ENCODE measurements at regions not wholly inside any gene's neighbourhood (a gene's known extent, or its start where the extent isn't known, plus 50 kb on each side); places are given as distances from the start of the nearest gene placed in this dataset.

- no peaks in the 10 kb centered on the region for H3K27me3 Mint-ChIP-seq (ENCODE audit: unreplicated experiment)
- H3K4me3 Mint-ChIP-seq (ENCODE audit: low read depth, unreplicated experiment): no peak overlapping the region
- H3K9me3 Mint-ChIP-seq (ENCODE audit: low read depth, unreplicated experiment): no peaks in the 10 kb centered on the region
- CTCF ChIA-PET: no interaction called here
- intact Hi-C loops (cut with micrococcal nuclease; ENCODE audit: unreplicated experiment): no loop called here
- no peak overlapping the region for H3K27ac Mint-ChIP-seq (ENCODE audit: unreplicated experiment)
- BruUV-seq (replicated peaks): no TSS peak
- no peak for DNase-seq
- no peaks in the 10 kb centered on the region for H3K36me3 Mint-ChIP-seq (ENCODE audit: insufficient read depth, unreplicated experiment)
- H3K4me1 Mint-ChIP-seq (ENCODE audit: low read depth, unreplicated experiment): no peaks in the 10 kb centered on the region
- no peak for TF ChIP-seq CTCF (IDR thresholded peaks at IDR 0.05; ENCODE audit: unreplicated experiment)
Observed at GRCh38 chr13:70784207-70784989, 676.1 kb upstream of the KLHL1 start.

DNA sequence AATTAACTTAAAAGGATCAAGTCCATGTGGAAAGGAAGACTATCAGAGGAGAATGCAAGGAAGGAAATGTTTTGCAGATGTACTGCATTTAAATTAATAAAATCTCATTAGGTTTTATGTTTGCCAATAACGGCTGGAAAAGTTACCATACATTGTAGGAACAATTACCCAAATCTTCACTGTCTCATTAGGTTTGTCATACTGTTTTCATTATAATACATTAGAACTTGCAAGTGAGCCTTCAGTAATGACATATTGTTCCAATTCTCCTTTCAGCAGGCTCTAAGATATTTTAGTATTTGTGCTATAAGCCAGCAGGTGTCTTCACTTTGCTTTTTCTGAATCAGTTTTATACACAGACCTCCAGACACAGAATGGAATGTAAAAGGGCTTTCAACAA is 661.6 kb upstream of the KLHL1 start:
- intact Hi-C loops (cut with micrococcal nuclease; ENCODE audit: unreplicated experiment): no loop called here
- H3K27me3 Mint-ChIP-seq (ENCODE audit: unreplicated experiment): no peaks in the 10 kb centered on the region
- DNase-seq: no peak
- no peak overlapping the region for H3K27ac Mint-ChIP-seq (ENCODE audit: unreplicated experiment)
- H3K4me1 Mint-ChIP-seq (ENCODE audit: low read depth, unreplicated experiment): no peaks in the 10 kb centered on the region
- H3K9me3 Mint-ChIP-seq (ENCODE audit: low read depth, unreplicated experiment): no peaks in the 10 kb centered on the region
- no peak overlapping the region for H3K4me3 Mint-ChIP-seq (ENCODE audit: low read depth, unreplicated experiment)
- CTCF ChIA-PET: no interaction called here
- no TSS peak for BruUV-seq (replicated peaks)
- TF ChIP-seq CTCF (IDR thresholded peaks at IDR 0.05; ENCODE audit: unreplicated experiment): no peak
- no peaks in the 10 kb centered on the region for H3K36me3 Mint-ChIP-seq (ENCODE audit: insufficient read depth, unreplicated experiment)

DNA sequence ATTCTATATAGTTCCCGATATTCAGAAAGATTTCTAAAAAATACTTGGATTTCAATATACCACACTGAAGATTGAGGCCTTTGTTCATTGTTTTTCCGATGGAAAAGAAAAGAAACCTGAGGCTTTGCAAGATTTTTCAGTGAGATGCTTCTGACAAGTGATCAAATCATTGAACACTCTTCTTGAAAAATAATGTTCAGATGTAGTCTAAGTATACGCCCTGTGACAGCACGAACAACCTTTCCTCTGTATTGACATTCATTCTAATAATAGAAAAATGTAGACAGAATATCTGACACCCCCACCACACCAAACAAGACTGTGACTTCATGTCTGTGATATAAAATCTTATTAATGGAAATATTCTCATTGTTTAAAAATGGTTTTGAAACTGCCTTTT is 650.7 kb upstream of the KLHL1 start:
- intact Hi-C loops (cut with micrococcal nuclease; ENCODE audit: unreplicated experiment): no loop called here
- CTCF ChIA-PET: no interaction called here

GRCh38 chr13:70756088-70756487 is 647.8 kb upstream of the KLHL1 start:
- H3K27me3 Mint-ChIP-seq (ENCODE audit: unreplicated experiment): no peaks in the 10 kb centered on the region
- no peak for TF ChIP-seq CTCF (IDR thresholded peaks at IDR 0.05; ENCODE audit: unreplicated experiment)
- no peaks in the 10 kb centered on the region for H3K4me1 Mint-ChIP-seq (ENCODE audit: low read depth, unreplicated experiment)
- CTCF ChIA-PET: no interaction called here
- no peak overlapping the region for H3K4me3 Mint-ChIP-seq (ENCODE audit: low read depth, unreplicated experiment)
- H3K36me3 Mint-ChIP-seq (ENCODE audit: insufficient read depth, unreplicated experiment): no peaks in the 10 kb centered on the region
- no peaks in the 10 kb centered on the region for H3K9me3 Mint-ChIP-seq (ENCODE audit: low read depth, unreplicated experiment)
- no peak for DNase-seq
- no TSS peak for BruUV-seq (replicated peaks)
- H3K27ac Mint-ChIP-seq (ENCODE audit: unreplicated experiment): no peak overlapping the region
- intact Hi-C loops (cut with micrococcal nuclease; ENCODE audit: unreplicated experiment): no loop called here

More for the DNA sequence above, 650.7 kb upstream of the KLHL1 start:
- no peak overlapping the region for H3K27ac Mint-ChIP-seq (ENCODE audit: unreplicated experiment)
- TF ChIP-seq CTCF (IDR thresholded peaks at IDR 0.05; ENCODE audit: unreplicated experiment): no peak
- no peaks in the 10 kb centered on the region for H3K27me3 Mint-ChIP-seq (ENCODE audit: unreplicated experiment)
- no peak overlapping the region for H3K4me3 Mint-ChIP-seq (ENCODE audit: low read depth, unreplicated experiment)
- H3K4me1 Mint-ChIP-seq (ENCODE audit: low read depth, unreplicated experiment): no peaks in the 10 kb centered on the region
- H3K36me3 Mint-ChIP-seq (ENCODE audit: insufficient read depth, unreplicated experiment): no peaks in the 10 kb centered on the region
- H3K9me3 Mint-ChIP-seq (ENCODE audit: low read depth, unreplicated experiment): no peaks in the 10 kb centered on the region
- BruUV-seq (replicated peaks): no TSS peak
- no peak for DNase-seq

Measured in Calu3 (cell line).